ENCODE measurements at regions not wholly inside any gene's neighbourhood (a gene's known extent, or its start where the extent isn't known, plus 50 kb on each side); places are given as distances from the start of the nearest gene placed in this dataset.

DNA sequence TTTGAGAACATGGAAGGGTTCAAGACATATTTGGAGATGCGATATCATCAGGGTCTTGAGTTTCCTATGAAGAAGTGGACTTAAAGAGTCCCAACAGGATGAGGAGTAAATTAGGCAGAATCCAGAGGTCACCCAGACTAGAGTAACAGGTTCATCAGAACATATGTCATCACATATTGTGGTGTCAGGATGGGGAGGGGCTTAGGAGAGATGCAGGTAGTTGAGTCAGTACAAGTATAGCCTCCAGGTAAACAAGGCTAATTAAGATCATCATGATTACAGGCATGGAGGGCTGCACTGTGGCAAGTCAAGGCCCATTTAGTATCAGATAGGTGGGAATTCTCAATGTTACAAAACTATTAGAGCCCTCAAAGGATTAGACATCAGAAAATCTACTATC lies 90.1 kb upstream of the PAK5 start (continued):
- TF ChIP-seq, protein P1, sequence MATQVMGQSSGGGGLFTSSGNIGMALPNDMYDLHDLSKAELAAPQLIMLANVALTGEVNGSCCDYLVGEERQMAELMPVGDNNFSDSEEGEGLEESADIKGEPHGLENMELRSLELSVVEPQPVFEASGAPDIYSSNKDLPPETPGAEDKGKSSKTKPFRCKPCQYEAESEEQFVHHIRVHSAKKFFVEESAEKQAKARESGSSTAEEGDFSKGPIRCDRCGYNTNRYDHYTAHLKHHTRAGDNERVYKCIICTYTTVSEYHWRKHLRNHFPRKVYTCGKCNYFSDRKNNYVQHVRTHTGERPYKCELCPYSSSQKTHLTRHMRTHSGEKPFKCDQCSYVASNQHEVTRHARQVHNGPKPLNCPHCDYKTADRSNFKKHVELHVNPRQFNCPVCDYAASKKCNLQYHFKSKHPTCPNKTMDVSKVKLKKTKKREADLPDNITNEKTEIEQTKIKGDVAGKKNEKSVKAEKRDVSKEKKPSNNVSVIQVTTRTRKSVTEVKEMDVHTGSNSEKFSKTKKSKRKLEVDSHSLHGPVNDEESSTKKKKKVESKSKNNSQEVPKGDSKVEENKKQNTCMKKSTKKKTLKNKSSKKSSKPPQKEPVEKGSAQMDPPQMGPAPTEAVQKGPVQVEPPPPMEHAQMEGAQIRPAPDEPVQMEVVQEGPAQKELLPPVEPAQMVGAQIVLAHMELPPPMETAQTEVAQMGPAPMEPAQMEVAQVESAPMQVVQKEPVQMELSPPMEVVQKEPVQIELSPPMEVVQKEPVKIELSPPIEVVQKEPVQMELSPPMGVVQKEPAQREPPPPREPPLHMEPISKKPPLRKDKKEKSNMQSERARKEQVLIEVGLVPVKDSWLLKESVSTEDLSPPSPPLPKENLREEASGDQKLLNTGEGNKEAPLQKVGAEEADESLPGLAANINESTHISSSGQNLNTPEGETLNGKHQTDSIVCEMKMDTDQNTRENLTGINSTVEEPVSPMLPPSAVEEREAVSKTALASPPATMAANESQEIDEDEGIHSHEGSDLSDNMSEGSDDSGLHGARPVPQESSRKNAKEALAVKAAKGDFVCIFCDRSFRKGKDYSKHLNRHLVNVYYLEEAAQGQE (IDR thresholded peaks at IDR 0.05; ENCODE audit: unreplicated experiment): no peak
- no peak for TF ChIP-seq EZH2phosphoT487 (IDR thresholded peaks at IDR 0.05; ENCODE audit: unreplicated experiment)
- TF ChIP-seq NANOG (IDR thresholded peaks at IDR 0.05; ENCODE audit: borderline replicate concordance): no peak
- TF ChIP-seq, protein P2, sequence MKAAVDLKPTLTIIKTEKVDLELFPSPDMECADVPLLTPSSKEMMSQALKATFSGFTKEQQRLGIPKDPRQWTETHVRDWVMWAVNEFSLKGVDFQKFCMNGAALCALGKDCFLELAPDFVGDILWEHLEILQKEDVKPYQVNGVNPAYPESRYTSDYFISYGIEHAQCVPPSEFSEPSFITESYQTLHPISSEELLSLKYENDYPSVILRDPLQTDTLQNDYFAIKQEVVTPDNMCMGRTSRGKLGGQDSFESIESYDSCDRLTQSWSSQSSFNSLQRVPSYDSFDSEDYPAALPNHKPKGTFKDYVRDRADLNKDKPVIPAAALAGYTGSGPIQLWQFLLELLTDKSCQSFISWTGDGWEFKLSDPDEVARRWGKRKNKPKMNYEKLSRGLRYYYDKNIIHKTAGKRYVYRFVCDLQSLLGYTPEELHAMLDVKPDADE (IDR thresholded peaks at IDR 0.05): no peak
- TF ChIP-seq EZH2 (IDR thresholded peaks at IDR 0.05; ENCODE audit: low read depth, unreplicated experiment): no peak

DNA sequence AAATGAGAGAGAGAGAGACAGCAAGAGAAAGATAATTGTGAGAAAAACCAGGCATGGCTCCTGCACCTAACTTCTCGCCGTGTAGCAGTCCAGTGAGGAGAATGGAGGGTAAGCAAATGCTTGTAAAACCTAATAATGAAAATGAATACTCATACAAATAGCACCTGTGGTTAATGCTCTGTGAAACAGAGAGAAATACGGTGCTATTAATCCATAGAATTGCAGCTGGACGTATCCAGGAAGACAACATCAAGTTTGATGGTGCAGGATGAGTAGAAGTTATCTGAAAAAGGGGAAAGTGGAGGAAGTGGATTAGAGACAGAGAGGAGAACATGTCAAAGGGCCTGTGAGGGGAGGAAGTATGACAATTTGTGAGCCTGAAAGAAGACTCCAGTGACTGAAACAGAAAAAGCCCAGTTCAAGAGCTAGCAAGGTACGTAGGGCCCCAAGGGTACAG lies 89.4 kb upstream of the PAK5 start:
- ATAC-seq (no peak), DNase-seq (ENCODE audit: low spot score) (no peak)
- Histone ChIP-seq H4K20me1 (replicated peaks; ENCODE audit: insufficient read depth) (no peaks in the 10 kb centered on the region), H2AFZ (no peak overlapping the region), H3K36me3 (ENCODE audit: insufficient read depth) (no peaks in the 10 kb centered on the region), H3F3A (replicated peaks; ENCODE audit: low read depth) (no peaks in the 10 kb centered on the region), H3K27me3 (ENCODE audit: insufficient read depth) (no peaks in the 10 kb centered on the region), H3K4me2 (no peak overlapping the region), H3K79me2 (replicated peaks; ENCODE audit: insufficient read depth) (no peaks in the 10 kb centered on the region), H3K4me3 (no peak overlapping the region), H3K27ac (ENCODE audit: low read depth) (no peak overlapping the region), H3K9me2 (ENCODE audit: insufficient read depth) (peaks cover 4% of the 10 kb centered on the region; the same call in 1 of the 2 replicates), H3K4me1 (ENCODE audit: insufficient read depth) (no peaks in the 10 kb centered on the region)
- Mint-ChIP-seq H3K9me3 (no peaks in the 10 kb centered on the region), H3K27me3 (ENCODE audit: insufficient read depth, low read depth, poor library complexity) (no peaks in the 10 kb centered on the region), H3K4me1 (peaks cover 5% of the 10 kb centered on the region; the same call in 1 of the 3 replicates), H3K36me3 (ENCODE audit: low read depth) (no peaks in the 10 kb centered on the region), H3K27ac (no peak overlapping the region), H3K4me3 (no peak overlapping the region)
- TF ChIP-seq, protein P3, sequence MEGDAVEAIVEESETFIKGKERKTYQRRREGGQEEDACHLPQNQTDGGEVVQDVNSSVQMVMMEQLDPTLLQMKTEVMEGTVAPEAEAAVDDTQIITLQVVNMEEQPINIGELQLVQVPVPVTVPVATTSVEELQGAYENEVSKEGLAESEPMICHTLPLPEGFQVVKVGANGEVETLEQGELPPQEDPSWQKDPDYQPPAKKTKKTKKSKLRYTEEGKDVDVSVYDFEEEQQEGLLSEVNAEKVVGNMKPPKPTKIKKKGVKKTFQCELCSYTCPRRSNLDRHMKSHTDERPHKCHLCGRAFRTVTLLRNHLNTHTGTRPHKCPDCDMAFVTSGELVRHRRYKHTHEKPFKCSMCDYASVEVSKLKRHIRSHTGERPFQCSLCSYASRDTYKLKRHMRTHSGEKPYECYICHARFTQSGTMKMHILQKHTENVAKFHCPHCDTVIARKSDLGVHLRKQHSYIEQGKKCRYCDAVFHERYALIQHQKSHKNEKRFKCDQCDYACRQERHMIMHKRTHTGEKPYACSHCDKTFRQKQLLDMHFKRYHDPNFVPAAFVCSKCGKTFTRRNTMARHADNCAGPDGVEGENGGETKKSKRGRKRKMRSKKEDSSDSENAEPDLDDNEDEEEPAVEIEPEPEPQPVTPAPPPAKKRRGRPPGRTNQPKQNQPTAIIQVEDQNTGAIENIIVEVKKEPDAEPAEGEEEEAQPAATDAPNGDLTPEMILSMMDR (conservative IDR thresholded peaks at IDR 0.05; ENCODE audit: low read depth in 2 of 2): no peak
- TF ChIP-seq STAT1 (IDR thresholded peaks at IDR 0.05; ENCODE audit: unreplicated experiment) (no peak), CREB1 (CRISPR knock-in tag; IDR thresholded peaks at IDR 0.05; ENCODE audit: low read depth) (no peak), EZH2 (IDR thresholded peaks at IDR 0.05; ENCODE audit: low read depth, unreplicated experiment) (no peak), JUNB (IDR thresholded peaks at IDR 0.05; ENCODE audit: unreplicated experiment) (no peak), EZH2phosphoT487 (IDR thresholded peaks at IDR 0.05; ENCODE audit: unreplicated experiment) (no peak), NANOG (IDR thresholded peaks at IDR 0.05; ENCODE audit: borderline replicate concordance) (no peak), ZNF331 (CRISPR knock-in tag; IDR thresholded peaks at IDR 0.05; ENCODE audit: low read depth) (no peak)
- TF ChIP-seq, protein P4, sequence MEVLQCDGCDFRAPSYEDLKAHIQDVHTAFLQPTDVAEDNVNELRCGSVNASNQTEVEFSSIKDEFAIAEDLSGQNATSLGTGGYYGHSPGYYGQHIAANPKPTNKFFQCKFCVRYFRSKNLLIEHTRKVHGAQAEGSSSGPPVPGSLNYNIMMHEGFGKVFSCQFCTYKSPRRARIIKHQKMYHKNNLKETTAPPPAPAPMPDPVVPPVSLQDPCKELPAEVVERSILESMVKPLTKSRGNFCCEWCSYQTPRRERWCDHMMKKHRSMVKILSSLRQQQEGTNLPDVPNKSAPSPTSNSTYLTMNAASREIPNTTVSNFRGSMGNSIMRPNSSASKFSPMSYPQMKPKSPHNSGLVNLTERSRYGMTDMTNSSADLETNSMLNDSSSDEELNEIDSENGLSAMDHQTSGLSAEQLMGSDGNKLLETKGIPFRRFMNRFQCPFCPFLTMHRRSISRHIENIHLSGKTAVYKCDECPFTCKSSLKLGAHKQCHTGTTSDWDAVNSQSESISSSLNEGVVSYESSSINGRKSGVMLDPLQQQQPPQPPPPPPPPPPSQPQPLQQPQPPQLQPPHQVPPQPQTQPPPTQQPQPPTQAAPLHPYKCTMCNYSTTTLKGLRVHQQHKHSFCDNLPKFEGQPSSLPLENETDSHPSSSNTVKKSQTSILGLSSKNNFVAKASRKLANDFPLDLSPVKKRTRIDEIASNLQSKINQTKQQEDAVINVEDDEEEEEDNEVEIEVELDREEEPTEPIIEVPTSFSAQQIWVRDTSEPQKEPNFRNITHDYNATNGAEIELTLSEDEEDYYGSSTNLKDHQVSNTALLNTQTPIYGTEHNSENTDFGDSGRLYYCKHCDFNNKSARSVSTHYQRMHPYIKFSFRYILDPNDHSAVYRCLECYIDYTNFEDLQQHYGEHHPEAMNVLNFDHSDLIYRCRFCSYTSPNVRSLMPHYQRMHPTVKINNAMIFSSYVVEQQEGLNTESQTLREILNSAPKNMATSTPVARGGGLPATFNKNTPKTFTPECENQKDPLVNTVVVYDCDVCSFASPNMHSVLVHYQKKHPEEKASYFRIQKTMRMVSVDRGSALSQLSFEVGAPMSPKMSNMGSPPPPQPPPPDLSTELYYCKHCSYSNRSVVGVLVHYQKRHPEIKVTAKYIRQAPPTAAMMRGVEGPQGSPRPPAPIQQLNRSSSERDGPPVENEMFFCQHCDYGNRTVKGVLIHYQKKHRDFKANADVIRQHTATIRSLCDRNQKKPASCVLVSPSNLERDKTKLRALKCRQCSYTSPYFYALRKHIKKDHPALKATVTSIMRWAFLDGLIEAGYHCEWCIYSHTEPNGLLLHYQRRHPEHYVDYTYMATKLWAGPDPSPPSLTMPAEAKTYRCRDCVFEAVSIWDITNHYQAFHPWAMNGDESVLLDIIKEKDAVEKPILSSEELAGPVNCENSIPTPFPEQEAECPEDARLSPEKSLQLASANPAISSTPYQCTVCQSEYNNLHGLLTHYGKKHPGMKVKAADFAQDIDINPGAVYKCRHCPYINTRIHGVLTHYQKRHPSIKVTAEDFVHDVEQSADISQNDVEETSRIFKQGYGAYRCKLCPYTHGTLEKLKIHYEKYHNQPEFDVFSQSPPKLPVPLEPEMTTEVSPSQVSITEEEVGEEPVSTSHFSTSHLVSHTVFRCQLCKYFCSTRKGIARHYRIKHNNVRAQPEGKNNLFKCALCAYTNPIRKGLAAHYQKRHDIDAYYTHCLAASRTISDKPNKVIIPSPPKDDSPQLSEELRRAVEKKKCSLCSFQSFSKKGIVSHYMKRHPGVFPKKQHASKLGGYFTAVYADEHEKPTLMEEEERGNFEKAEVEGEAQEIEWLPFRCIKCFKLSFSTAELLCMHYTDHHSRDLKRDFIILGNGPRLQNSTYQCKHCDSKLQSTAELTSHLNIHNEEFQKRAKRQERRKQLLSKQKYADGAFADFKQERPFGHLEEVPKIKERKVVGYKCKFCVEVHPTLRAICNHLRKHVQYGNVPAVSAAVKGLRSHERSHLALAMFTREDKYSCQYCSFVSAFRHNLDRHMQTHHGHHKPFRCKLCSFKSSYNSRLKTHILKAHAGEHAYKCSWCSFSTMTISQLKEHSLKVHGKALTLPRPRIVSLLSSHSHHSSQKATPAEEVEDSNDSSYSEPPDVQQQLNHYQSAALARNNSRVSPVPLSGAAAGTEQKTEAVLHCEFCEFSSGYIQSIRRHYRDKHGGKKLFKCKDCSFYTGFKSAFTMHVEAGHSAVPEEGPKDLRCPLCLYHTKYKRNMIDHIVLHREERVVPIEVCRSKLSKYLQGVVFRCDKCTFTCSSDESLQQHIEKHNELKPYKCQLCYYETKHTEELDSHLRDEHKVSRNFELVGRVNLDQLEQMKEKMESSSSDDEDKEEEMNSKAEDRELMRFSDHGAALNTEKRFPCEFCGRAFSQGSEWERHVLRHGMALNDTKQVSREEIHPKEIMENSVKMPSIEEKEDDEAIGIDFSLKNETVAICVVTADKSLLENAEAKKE (CRISPR knock-in tag; IDR thresholded peaks at IDR 0.05): no peak
- TF ChIP-seq, protein P2 (IDR thresholded peaks at IDR 0.05): no peak
